ENCODE measurements at regions not wholly inside any gene's neighbourhood (a gene's known extent, or its start where the extent isn't known, plus 50 kb on each side); places are given as distances from the start of the nearest gene placed in this dataset.

GRCh38 chr4:110260299-110260698 is 61.9 kb upstream of the ELOVL6 start:
- TF ChIP-seq MYC (IDR thresholded peaks at IDR 0.05; ENCODE audit: low read depth, low read length) (no peak), POLR2A (IDR thresholded peaks at IDR 0.05; ENCODE audit: extremely low read depth, insufficient read length) (no peak), CTCF (IDR thresholded peaks at IDR 0.05; ENCODE audit: low read depth, low read length) (no peak), MAX (IDR thresholded peaks at IDR 0.05; ENCODE audit: low read depth, low read length) (no peak)
- no peak for DNase-seq (ENCODE audit: low read depth)
- no peak overlapping the region for H3K4me3 ChIP-seq (ENCODE audit: low read depth, low read length)

DNA sequence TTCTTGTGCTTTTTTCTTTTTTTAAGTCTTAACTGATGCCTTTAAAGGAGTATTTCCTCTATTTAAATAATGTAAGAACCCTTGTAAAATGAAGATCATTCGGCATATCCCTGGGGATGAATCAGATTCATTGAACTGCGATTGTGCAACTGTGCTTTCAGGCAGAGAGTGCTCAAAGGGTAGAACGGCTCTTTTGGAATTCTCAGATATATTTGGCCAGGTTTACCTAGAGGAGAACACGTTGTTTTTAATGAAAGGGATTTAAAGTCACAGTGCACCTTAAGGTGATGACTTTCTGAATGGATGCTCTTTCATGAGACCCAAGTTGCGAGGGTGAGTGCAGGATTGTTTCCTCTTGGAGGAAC is 51.6 kb upstream of the ELOVL6 start:
- no peak for TF ChIP-seq MAX (IDR thresholded peaks at IDR 0.05; ENCODE audit: low read depth, low read length)
- TF ChIP-seq CTCF (IDR thresholded peaks at IDR 0.05; ENCODE audit: low read depth, low read length): no peak
- no peak for TF ChIP-seq POLR2A (IDR thresholded peaks at IDR 0.05; ENCODE audit: extremely low read depth, insufficient read length)
- TF ChIP-seq MYC (IDR thresholded peaks at IDR 0.05; ENCODE audit: low read depth, low read length): no peak
- DNase-seq (ENCODE audit: low read depth): no peak
- H3K4me3 ChIP-seq (ENCODE audit: low read depth, low read length): no peak overlapping the region

- TF ChIP-seq MYC (IDR thresholded peaks at IDR 0.05; ENCODE audit: low read depth, low read length): no peak
- TF ChIP-seq MAX (IDR thresholded peaks at IDR 0.05; ENCODE audit: low read depth, low read length): no peak
- no peak for TF ChIP-seq POLR2A (IDR thresholded peaks at IDR 0.05; ENCODE audit: extremely low read depth, insufficient read length)
- TF ChIP-seq CTCF (IDR thresholded peaks at IDR 0.05; ENCODE audit: low read depth, low read length): no peak
- DNase-seq (ENCODE audit: low read depth): no peak
- no peak overlapping the region for H3K4me3 ChIP-seq (ENCODE audit: low read depth, low read length)
Observed at GRCh38 chr4:110248831-110249253, 50.4 kb upstream of the ELOVL6 start.
